ENCODE measurements at regions not wholly inside any gene's neighbourhood (a gene's known extent, or its start where the extent isn't known, plus 50 kb on each side); places are given as distances from the start of the nearest gene placed in this dataset.

- peaks cover 10 to 17% (median 15%) of the 10 kb centered on the region in 3 donors for H3K27me3 Mint-ChIP-seq
- H3K9me3 Mint-ChIP-seq, result no peaks in the 10 kb centered on the region
- ATAC-seq (ENCODE audit: low read depth in 2 of 2) (no peak), DNase-seq (no peak)
- H3K4me3 Mint-ChIP-seq, result no peak overlapping the region
- no peak overlapping the region for H3K27ac Mint-ChIP-seq
- H3K36me3 Mint-ChIP-seq, result no peaks in the 10 kb centered on the region
- no peaks in the 10 kb centered on the region for H3K4me1 Mint-ChIP-seq
Measured at GRCh38 chr9:96071815-96072124, 196.3 kb downstream of the ERCC6L2 start.

- H3K4me1 Mint-ChIP-seq, result no peaks in the 10 kb centered on the region
- ATAC-seq (ENCODE audit: low read depth in 2 of 2) (no peak), DNase-seq (no peak)
- H3K27ac Mint-ChIP-seq, result no peak overlapping the region
- H3K4me3 Mint-ChIP-seq, result no peak overlapping the region
- H3K9me3 Mint-ChIP-seq, result no peaks in the 10 kb centered on the region
- peaks cover 10 to 17% (median 15%) of the 10 kb centered on the region in 3 donors for H3K27me3 Mint-ChIP-seq
- H3K36me3 Mint-ChIP-seq, result no peaks in the 10 kb centered on the region
Measured at GRCh38 chr9:96071076-96071814, 195.8 kb downstream of the ERCC6L2 start.

DNA sequence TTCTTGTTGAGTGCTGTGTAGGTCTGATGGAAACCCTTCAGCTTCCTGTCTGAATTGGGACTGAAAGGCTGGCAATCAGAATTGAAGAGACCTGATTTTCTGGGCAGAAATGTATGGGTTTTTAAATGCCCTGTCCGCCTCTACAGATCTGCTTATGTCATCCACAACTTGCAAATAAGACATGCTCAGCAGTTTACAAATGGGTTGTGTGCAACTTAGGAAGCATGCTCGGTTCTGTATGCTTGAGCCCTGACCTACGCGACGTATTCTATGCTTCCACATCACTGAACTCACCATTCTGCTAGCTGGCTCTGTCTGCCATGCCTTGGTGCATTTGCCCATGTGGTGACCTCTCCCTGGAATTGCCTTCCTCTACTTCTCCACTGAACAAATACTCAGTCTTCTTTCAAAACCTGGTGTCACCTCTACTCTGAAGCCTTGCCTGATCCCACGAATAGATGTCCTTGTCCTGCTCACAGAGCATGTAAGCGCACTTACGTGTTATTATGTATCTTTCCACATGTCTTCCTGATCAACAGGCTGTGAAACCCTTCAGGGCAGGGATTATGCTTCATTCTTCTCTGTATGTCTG, 194.2 kb downstream of the ERCC6L2 start:
- DNase-seq (no peak), ATAC-seq (ENCODE audit: low read depth in 2 of 2) (no peak)
- no peaks in the 10 kb centered on the region for H3K4me1 Mint-ChIP-seq
- H3K4me3 Mint-ChIP-seq, result no peak overlapping the region
- H3K9me3 Mint-ChIP-seq, result no peaks in the 10 kb centered on the region
- no peak overlapping the region for H3K27ac Mint-ChIP-seq
- H3K36me3 Mint-ChIP-seq, result no peaks in the 10 kb centered on the region
- peaks cover 14 to 20% (median 17%) of the 10 kb centered on the region in 3 donors for H3K27me3 Mint-ChIP-seq

- H3K27me3 Mint-ChIP-seq, result peaks cover 13 to 15% (median 14%) of the 10 kb centered on the region in 3 donors
- no peak overlapping the region for H3K27ac Mint-ChIP-seq
- H3K9me3 Mint-ChIP-seq, result no peaks in the 10 kb centered on the region
- DNase-seq, result no peak
- no peak overlapping the region for H3K4me3 Mint-ChIP-seq
- no peak for ATAC-seq (ENCODE audit: low read depth in 2 of 2)
- no peaks in the 10 kb centered on the region for H3K36me3 Mint-ChIP-seq
- H3K4me1 Mint-ChIP-seq, result no peaks in the 10 kb centered on the region
Measured at GRCh38 chr9:96068511-96068910, 193.0 kb downstream of the ERCC6L2 start.

DNA sequence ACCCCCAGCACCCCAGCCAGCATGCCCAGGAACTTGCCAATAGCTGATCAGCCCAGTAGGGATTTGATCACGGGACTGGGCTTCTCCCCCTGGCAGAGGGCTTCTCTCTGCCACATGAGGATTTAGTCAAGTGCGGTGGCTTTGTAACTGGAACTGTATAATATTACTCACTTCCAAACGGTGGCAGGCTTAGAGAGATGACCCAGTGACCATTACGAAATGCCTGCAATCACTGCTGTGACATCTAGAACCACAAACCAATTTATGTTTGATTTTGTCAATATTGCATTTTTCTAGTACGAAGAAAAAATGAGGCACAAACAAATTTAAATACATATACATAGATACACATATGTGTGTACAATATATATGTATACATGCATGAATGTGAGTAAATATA, 192.1 kb downstream of the ERCC6L2 start:
- H3K27me3 Mint-ChIP-seq, result peaks cover 13 to 22% (median 15%) of the 10 kb centered on the region in 3 donors
- ATAC-seq (ENCODE audit: low read depth in 2 of 2) (no peak), DNase-seq (no peak)
- H3K36me3 Mint-ChIP-seq, result no peaks in the 10 kb centered on the region
- no peak overlapping the region for H3K27ac Mint-ChIP-seq
- no peaks in the 10 kb centered on the region for H3K9me3 Mint-ChIP-seq
- H3K4me1 Mint-ChIP-seq, result no peaks in the 10 kb centered on the region
- H3K4me3 Mint-ChIP-seq, result no peak overlapping the region

GRCh38 chr9:96067004-96067403, 191.5 kb downstream of the ERCC6L2 start:
- H3K4me3 Mint-ChIP-seq, result no peak overlapping the region
- peaks cover 12 to 24% (median 18%) of the 10 kb centered on the region in 3 donors for H3K27me3 Mint-ChIP-seq
- no peak for ATAC-seq (ENCODE audit: low read depth in 2 of 2)
- no peaks in the 10 kb centered on the region for H3K9me3 Mint-ChIP-seq
- H3K36me3 Mint-ChIP-seq, result no peaks in the 10 kb centered on the region
- H3K27ac Mint-ChIP-seq, result no peak overlapping the region
- H3K4me1 Mint-ChIP-seq, result no peaks in the 10 kb centered on the region
- DNase-seq, result no peak

DNA sequence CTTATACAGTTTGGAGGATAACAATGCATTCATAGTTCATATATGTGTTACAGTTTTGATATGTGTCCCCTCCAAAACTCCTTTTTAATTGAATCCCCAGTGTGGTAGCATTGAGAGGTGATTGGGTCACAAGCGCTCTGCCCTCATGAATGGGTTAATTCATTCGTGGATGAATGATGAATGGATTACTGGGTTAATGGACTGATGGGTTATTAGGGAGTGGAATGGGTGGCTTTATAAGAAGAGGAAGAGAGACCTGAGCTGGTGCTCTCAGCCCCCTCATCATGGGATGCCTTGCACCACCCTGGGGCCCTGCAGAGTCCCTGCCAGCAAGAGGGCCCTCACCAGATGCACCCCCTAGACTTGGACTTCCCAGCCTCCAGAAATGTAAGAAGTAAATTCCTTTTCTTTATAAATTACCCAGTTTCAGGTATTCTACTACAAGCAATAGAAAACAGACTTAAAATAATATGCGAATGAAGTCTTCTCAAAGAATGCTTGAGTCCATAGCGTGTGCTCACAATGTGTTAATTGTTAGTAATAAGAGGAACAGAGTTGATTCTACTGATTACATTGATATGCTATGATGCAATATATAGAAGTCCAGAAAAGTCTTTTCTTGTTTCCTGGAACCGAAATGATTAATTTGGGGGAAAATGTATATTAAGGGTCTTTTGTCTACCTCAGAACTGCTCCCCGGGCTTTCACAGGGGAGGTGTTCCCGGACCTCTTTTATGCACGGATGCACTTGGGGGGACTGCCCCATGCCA, 190.2 kb downstream of the ERCC6L2 start:
- no peaks in the 10 kb centered on the region for H3K9me3 Mint-ChIP-seq
- H3K36me3 Mint-ChIP-seq, result no peaks in the 10 kb centered on the region
- H3K27me3 Mint-ChIP-seq, result peaks cover 8 to 25% (median 24%) of the 10 kb centered on the region in 3 donors
- DNase-seq, result no peak
- ATAC-seq (ENCODE audit: low read depth in 2 of 2), result no peak
- no peak overlapping the region for H3K27ac Mint-ChIP-seq
- no peak overlapping the region for H3K4me3 Mint-ChIP-seq
- H3K4me1 Mint-ChIP-seq, result no peaks in the 10 kb centered on the region

- H3K27me3 Mint-ChIP-seq, result peaks cover 11 to 21% (median 21%) of the 10 kb centered on the region in 3 donors
- no peaks in the 10 kb centered on the region for H3K9me3 Mint-ChIP-seq
- no peak overlapping the region for H3K4me3 Mint-ChIP-seq
- no peaks in the 10 kb centered on the region for H3K36me3 Mint-ChIP-seq
- no peaks in the 10 kb centered on the region for H3K4me1 Mint-ChIP-seq
- DNase-seq (no peak), ATAC-seq (ENCODE audit: low read depth in 2 of 2) (no peak)
- H3K27ac Mint-ChIP-seq, result no peak overlapping the region
Measured at GRCh38 chr9:96064826-96065481, 189.5 kb downstream of the ERCC6L2 start.

DNA sequence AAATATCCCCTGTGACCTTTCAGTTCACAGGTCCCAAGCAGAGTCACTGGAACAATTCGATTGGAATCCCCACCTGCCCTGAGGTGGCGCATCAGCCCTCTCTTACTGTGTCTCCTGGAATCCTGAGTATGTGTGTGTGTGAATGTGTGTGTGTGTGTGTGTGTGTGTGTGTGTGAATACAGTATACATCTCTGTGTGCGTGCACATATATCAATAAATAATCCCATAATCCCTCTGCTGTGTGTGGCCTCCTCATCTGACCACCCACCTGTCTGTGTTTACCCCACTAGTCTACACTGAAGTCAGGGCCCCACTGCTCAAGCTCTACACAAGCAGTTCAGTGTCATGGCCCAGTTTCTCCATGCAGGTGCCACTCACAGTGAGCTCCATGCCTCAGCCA, 187.4 kb downstream of the ERCC6L2 start:
- H3K36me3 Mint-ChIP-seq, result no peaks in the 10 kb centered on the region
- ATAC-seq (ENCODE audit: low read depth in 2 of 2), result no peak
- peaks cover 9 to 19% (median 17%) of the 10 kb centered on the region in 3 donors for H3K27me3 Mint-ChIP-seq
- H3K4me3 Mint-ChIP-seq, result no peak overlapping the region
- peaks cover 0 to 4% (median 0%) of the 10 kb centered on the region in 7 donors for H3K9me3 Mint-ChIP-seq
- H3K4me1 Mint-ChIP-seq, result no peaks in the 10 kb centered on the region
- H3K27ac Mint-ChIP-seq, result no peak overlapping the region
- DNase-seq, result no peak

DNA sequence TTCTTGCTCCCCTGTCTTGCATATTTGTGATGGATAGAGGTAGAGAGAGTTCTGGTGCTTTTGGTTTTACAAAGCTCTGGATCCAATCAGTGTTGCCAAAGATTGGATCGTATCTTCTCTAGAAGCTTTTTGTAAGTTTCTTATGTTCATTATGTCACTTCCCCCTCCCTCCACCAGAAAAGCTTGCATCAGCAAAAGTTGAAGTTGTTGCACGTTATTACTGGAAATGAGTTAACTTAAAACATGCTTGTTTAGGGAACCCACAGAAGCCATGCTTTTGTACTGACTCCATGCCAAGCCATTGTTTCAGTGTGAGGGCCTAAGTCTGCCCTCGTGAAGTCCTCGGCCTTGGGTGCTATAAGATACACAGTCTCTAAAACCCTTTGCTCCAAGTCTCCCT, 186.5 kb downstream of the ERCC6L2 start:
- no peak overlapping the region for H3K4me3 Mint-ChIP-seq
- H3K27ac Mint-ChIP-seq, result no peak overlapping the region
- no peak for DNase-seq
- no peaks in the 10 kb centered on the region for H3K36me3 Mint-ChIP-seq
- H3K9me3 Mint-ChIP-seq, result peaks cover 0 to 4% (median 0%) of the 10 kb centered on the region in 7 donors
- peaks cover 8 to 19% (median 17%) of the 10 kb centered on the region in 3 donors for H3K27me3 Mint-ChIP-seq
- no peak for ATAC-seq (ENCODE audit: low read depth in 2 of 2)
- no peaks in the 10 kb centered on the region for H3K4me1 Mint-ChIP-seq

DNA sequence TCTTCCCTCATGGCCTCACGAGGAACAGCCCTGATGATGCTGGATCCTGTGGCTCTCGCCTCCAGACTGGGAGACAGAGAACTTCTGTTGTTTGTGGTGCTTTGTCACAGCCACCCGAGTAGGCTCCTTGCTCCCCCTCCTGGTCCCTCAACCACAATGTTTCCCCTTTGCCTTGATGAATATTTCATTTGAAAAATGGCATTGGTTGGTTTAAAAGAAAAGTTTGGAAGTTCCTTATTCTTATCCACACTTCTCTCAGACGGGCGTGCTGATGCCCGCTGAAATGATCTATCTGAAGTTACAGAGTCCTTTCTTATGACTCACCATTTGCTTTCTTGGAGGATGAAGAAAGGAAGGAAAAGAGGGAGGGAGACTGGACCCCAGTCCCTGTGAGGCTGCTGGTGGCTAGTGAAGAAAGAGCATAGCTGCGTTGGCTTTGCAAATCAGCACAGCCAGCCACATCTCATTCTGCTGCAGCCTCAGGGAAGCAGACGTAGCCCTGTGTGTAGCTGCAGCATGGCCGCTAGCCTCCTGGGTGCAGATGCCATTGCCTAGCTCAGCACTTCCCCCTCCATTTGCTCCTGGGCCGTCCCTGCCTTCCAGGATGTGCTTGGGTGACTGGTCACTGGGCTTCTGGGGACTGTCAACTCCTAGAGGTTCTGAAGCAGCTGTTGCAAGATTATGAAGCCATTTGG, 185.9 kb downstream of the ERCC6L2 start:
- Mint-ChIP-seq H3K4me3 (no peak overlapping the region), H3K9me3 (peaks cover 0 to 4% (median 0%) of the 10 kb centered on the region in 7 donors), H3K4me1 (no peaks in the 10 kb centered on the region), H3K27ac (no peak overlapping the region), H3K27me3 (peaks cover 8 to 19% (median 17%) of the 10 kb centered on the region in 3 donors), H3K36me3 (no peaks in the 10 kb centered on the region)
- DNase-seq (no peak), ATAC-seq (ENCODE audit: low read depth in 2 of 2) (no peak)

- Mint-ChIP-seq H3K4me3 (no peak overlapping the region), H3K9me3 (peaks cover 0 to 8% (median 4%) of the 10 kb centered on the region in 7 donors), H3K4me1 (no peaks in the 10 kb centered on the region), H3K27me3 (peaks cover 9 to 20% (median 13%) of the 10 kb centered on the region in 3 donors), H3K36me3 (peaks cover 0 to 5% of the 10 kb centered on the region in 2 donors), H3K27ac (no peak overlapping the region)
- no peak for DNase-seq
- no peak for ATAC-seq (ENCODE audit: low read depth in 2 of 2)
Measured at GRCh38 chr9:96058218-96058617, 182.7 kb downstream of the ERCC6L2 start.

DNA sequence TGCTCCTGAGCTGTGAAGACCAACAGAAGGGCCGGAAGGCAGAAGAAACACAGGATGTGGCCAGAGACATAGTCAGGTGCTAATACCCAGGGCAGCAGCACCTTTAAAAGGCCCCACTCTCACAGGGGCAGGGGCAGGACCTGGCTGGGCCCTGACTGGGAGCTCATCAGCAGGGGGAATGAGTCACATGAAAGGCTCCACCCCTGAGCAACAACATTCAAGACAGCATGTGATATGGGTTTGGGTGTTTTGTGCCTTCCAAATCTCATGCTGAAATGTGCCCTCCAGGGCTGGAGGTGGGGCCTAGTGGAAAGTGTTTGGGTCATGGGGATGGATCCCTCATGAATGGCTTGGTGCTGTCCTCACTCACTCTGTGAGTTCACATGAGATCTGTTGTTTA, 181.7 kb downstream of the ERCC6L2 start:
- peaks cover 0 to 8% (median 4%) of the 10 kb centered on the region in 7 donors for H3K9me3 Mint-ChIP-seq
- H3K27me3 Mint-ChIP-seq, result peaks cover 7 to 20% (median 8%) of the 10 kb centered on the region in 3 donors
- ATAC-seq (ENCODE audit: low read depth in 2 of 2), result no peak
- H3K4me1 Mint-ChIP-seq, result no peaks in the 10 kb centered on the region
- H3K27ac Mint-ChIP-seq, result no peak overlapping the region
- DNase-seq, result no peak
- no peak overlapping the region for H3K4me3 Mint-ChIP-seq
- peaks cover 0 to 5% of the 10 kb centered on the region in 2 donors for H3K36me3 Mint-ChIP-seq
